GM23338 (cell line): ENCODE measurements at regions not wholly inside any gene's neighbourhood (a gene's known extent, or its start where the extent isn't known, plus 50 kb on each side); places are given as distances from the start of the nearest gene placed in this dataset.

Source experiments
- CREB1 ChIP-seq: fragments of 250-450 bp; sonication (Bioruptor Pico); IDR thresholded peaks from 2 replicates; pipeline ENCODE4 v1.5.0; 2020; ENCODE audit warnings: low read depth, mild to moderate bottlenecking, moderate library complexity
- CTCF ChIP-seq, 2 experiments: fragments of 200-600 bp in 1 of 2; sonication (generic) in 1 of 2; conservative IDR thresholded peaks; 2 replicates each; pipeline versions ENCODE4 v1.5.1 to v1.6.1; 2016 to 2017; ENCODE audit warnings: antibody characterized with exemption in 2 of 2, low read depth in 2 of 2, mild to moderate bottlenecking in 2 of 2, moderate library complexity in 1 of 2
- ETS1 ChIP-seq: IDR thresholded peaks from 2 replicates; pipeline ENCODE4 v1.6.1; 2016; ENCODE audit warnings: antibody characterized with exemption
- EZH2 ChIP-seq: fragments of 200-600 bp; sonication (generic); IDR thresholded peaks from one replicate; pipeline ENCODE4 v1.8.0; 2017; ENCODE audit warnings: antibody characterized with exemption, mild to moderate bottlenecking, low read depth; ENCODE audit not compliant: unreplicated experiment
- EZH2phosphoT487 ChIP-seq: fragments of 200-600 bp; sonication (generic); IDR thresholded peaks from one replicate; pipeline ENCODE4 v1.8.1; 2018; ENCODE audit warnings: antibody characterized with exemption; ENCODE audit not compliant: unreplicated experiment
- JUNB ChIP-seq: IDR thresholded peaks from one replicate; pipeline ENCODE4 v1.6.1; 2016; ENCODE audit warnings: antibody characterized with exemption; ENCODE audit not compliant: unreplicated experiment
- NANOG ChIP-seq: IDR thresholded peaks from 2 replicates; pipeline ENCODE4 v1.6.1; 2016; ENCODE audit warnings: antibody characterized with exemption, borderline replicate concordance
- POLR2AphosphoS5 ChIP-seq: IDR thresholded peaks from 2 replicates; pipeline ENCODE4 v1.6.1; 2016; ENCODE audit warnings: antibody characterized with exemption, low read depth
- REST ChIP-seq: IDR thresholded peaks from one replicate; pipeline ENCODE4 v1.6.1; 2018; ENCODE audit warnings: antibody characterized with exemption; ENCODE audit not compliant: unreplicated experiment
- ZNF114 ChIP-seq: fragments of 250-450 bp; sonication (Bioruptor Pico); IDR thresholded peaks from 2 replicates; pipeline ENCODE4 v1.5.0; 2020; ENCODE audit warnings: mild to moderate bottlenecking, moderate library complexity
- ZNF331 ChIP-seq: fragments of 250-450 bp; sonication (Bioruptor Pico); IDR thresholded peaks from 2 replicates; pipeline ENCODE4 v1.5.0; 2020; ENCODE audit warnings: low read depth, mild to moderate bottlenecking, moderate library complexity

- TF ChIP-seq CTCF (conservative IDR thresholded peaks at IDR 0.05; ENCODE audit: low read depth in 2 of 2) (0 out of 4 replicates have a peak, but pooled peaks of 1 of the 2 experiments have one; percentile 2), REST (no peak), EZH2 (no peak), EZH2phosphoT487 (no peak), ZNF331 (CRISPR knock-in tag) (no peak), CREB1 (CRISPR knock-in tag) (no peak), POLR2AphosphoS5 (no peak), JUNB (no peak), NANOG (no peak), ETS1 (no peak), ZNF114 (CRISPR knock-in tag) (no peak)
Measured at GRCh38 chr12:74816398-74817175, 279.0 kb downstream of the ATXN7L3B start.
